ENCODE measurements at regions not wholly inside any gene's neighbourhood (a gene's known extent, or its start where the extent isn't known, plus 50 kb on each side); places are given as distances from the start of the nearest gene placed in this dataset.

- TF ChIP-seq CTCF (conservative IDR thresholded peaks at IDR 0.05; ENCODE audit: low read depth, low read length) (no peak), CHD1 (IDR thresholded peaks at IDR 0.05; ENCODE audit: low read depth, low read length) (no peak), RFX5 (IDR thresholded peaks at IDR 0.05; ENCODE audit: low read depth, low read length) (no peak), POLR2A (IDR thresholded peaks at IDR 0.05; ENCODE audit: low read depth, low read length) (no peak)
These were observed 53.5 kb upstream of the TNFRSF19 start for GRCh38 chr13:23516702-23517101.

Data from IMR-90 (cell line).